Caco-2 (cell line): ENCODE measurements at regions not wholly inside any gene's neighbourhood (a gene's known extent, or its start where the extent isn't known, plus 50 kb on each side); places are given as distances from the start of the nearest gene placed in this dataset.

Experiments
- BruUV-seq: library from RNA; stranded (reverse); fragments of 400-500 nt; replicated peaks from 2 replicates; lab custom pipeline; 2021; lab: Mats Ljungman, UMichigan
- CTCF ChIA-PET: fragments of 300-600 bp; sonication (Branson Sonifier 250); formaldehyde crosslinking; loops from one replicate; lab custom pipeline; 2022; ENCODE audit warnings: antibody characterized with exemption; lab: Charles Lee
- POLR2A ChIA-PET: fragments of 300-600 bp; sonication (Branson Sonifier 250); formaldehyde crosslinking; loops from one replicate; lab custom pipeline; 2022; ENCODE audit warnings: antibody characterized with exemption; lab: Charles Lee
- DNase-seq, 2 experiments: peaks; one replicate each; pipeline versions ENCODE4 v3.0.0 to v3.0.0-alpha.2; 2020 to 2022
- H3K27me3 ChIP-seq: replicated peaks from 2 replicates; pipeline ENCODE4 v1.6.0; 2011; ENCODE audit warnings: low read length; ENCODE audit not compliant: control insufficient read depth, insufficient read depth
- H3K36me3 ChIP-seq: 2 replicates; pipeline ENCODE4 v1.5.1; 2011; ENCODE audit warnings: low read length; ENCODE audit not compliant: control insufficient read depth, insufficient read depth
- H3K4me1 ChIP-seq: fragments of 250-450 bp; sonication (Bioruptor Pico); 2 replicates; pipeline ENCODE4 v1.5.1; 2020; ENCODE audit warnings: mild to moderate bottlenecking
- H3K4me3 ChIP-seq: 2 replicates; pipeline ENCODE4 v1.5.1; 2011; ENCODE audit warnings: low read depth, mild to moderate bottlenecking, control low read depth, low read length
- H3K9me3 ChIP-seq: fragments of 250-450 bp; sonication (Bioruptor Pico); 2 replicates; pipeline ENCODE4 v1.5.1; 2020; ENCODE audit warnings: mild to moderate bottlenecking, moderate library complexity
- H3K27ac Mint-ChIP-seq: one replicate; pipeline ENCODE4 v1.8.0; 2022; ENCODE audit warnings: mixed read lengths; ENCODE audit not compliant: unreplicated experiment
- H3K27me3 Mint-ChIP-seq: one replicate; pipeline ENCODE4 v1.8.0; 2022; ENCODE audit warnings: mixed read lengths; ENCODE audit not compliant: insufficient read depth, unreplicated experiment
- H3K36me3 Mint-ChIP-seq: one replicate; pipeline ENCODE4 v1.8.0; 2022; ENCODE audit warnings: mild to moderate bottlenecking, mixed read lengths; ENCODE audit not compliant: insufficient read depth, unreplicated experiment
- H3K4me1 Mint-ChIP-seq: one replicate; pipeline ENCODE4 v1.8.0; 2022; ENCODE audit warnings: low read depth, mixed read lengths; ENCODE audit not compliant: unreplicated experiment
- H3K4me3 Mint-ChIP-seq: one replicate; pipeline ENCODE4 v1.8.0; 2022; ENCODE audit warnings: mild to moderate bottlenecking, moderate library complexity, mixed read lengths; ENCODE audit not compliant: unreplicated experiment
- H3K9me3 Mint-ChIP-seq: one replicate; pipeline ENCODE4 v1.8.0; 2022; ENCODE audit warnings: mixed read lengths; ENCODE audit not compliant: unreplicated experiment
- CTCF ChIP-seq, 2 experiments: fragments of 200-600 bp in 1 of 2; IDR thresholded peaks; 1 replicate in 1 of 2; 2 replicates in 1 of 2; pipeline versions ENCODE4 v1.5.1 to v1.8.0; 2011 to 2022; ENCODE audit warnings: antibody characterized with exemption in 1 of 2, control low read depth in 1 of 2, inconsistent platforms in 1 of 2, low read depth in 1 of 2, low read length in 1 of 2, mild to moderate bottlenecking in 1 of 2, moderate library complexity in 1 of 2; ENCODE audit not compliant: insufficient read depth in 1 of 2, severe bottlenecking in 1 of 2, unreplicated experiment in 1 of 2
- intact Hi-C: fragments of 100-400 bp; cut with micrococcal nuclease; formaldehyde crosslinking; loops from one replicate; pipeline ENCODE4 v1.10.0; 2022; ENCODE audit not compliant: unreplicated experiment

GRCh38 chr13:64087624-64088023 is 2672.0 kb upstream of the PCDH20 start:
- no peak overlapping the region for H3K27ac Mint-ChIP-seq
- Histone ChIP-seq H3K4me3 (no peak overlapping the region), H3K9me3 (no peaks in the 10 kb centered on the region), H3K36me3 (no peaks in the 10 kb centered on the region), H3K4me1 (no peaks in the 10 kb centered on the region), H3K27me3 (no peaks in the 10 kb centered on the region)
- no peaks in the 10 kb centered on the region for H3K4me1 Mint-ChIP-seq
- intact Hi-C loops, result no loop called here
- DNase-seq, result no peak
- no peak for TF ChIP-seq CTCF (IDR thresholded peaks at IDR 0.05; ENCODE audit: insufficient read depth in 1 of 2, low read depth in 1 of 2, low read length in 1 of 2, severe bottlenecking in 1 of 2, unreplicated experiment in 1 of 2)
- no peaks in the 10 kb centered on the region for H3K9me3 Mint-ChIP-seq
- ChIA-PET CTCF (no interaction called here), POLR2A (no interaction called here)
- no peaks in the 10 kb centered on the region for H3K36me3 Mint-ChIP-seq
- H3K27me3 Mint-ChIP-seq, result peaks cover 8% of the 10 kb centered on the region
- no peak overlapping the region for H3K4me3 Mint-ChIP-seq
- BruUV-seq, result no TSS peak

- DNase-seq, result no peak
- BruUV-seq, result no TSS peak
- no peaks in the 10 kb centered on the region for H3K9me3 ChIP-seq
- CTCF ChIA-PET, result no interaction called here
- Mint-ChIP-seq H3K4me1 (no peaks in the 10 kb centered on the region), H3K27me3 (peaks cover 6% of the 10 kb centered on the region), H3K9me3 (no peaks in the 10 kb centered on the region), H3K27ac (no peak overlapping the region), H3K36me3 (no peaks in the 10 kb centered on the region), H3K4me3 (no peak overlapping the region)
- no peaks in the 10 kb centered on the region for H3K27me3 ChIP-seq
- no peak for TF ChIP-seq CTCF (IDR thresholded peaks at IDR 0.05; ENCODE audit: insufficient read depth in 1 of 2, low read depth in 1 of 2, low read length in 1 of 2, severe bottlenecking in 1 of 2, unreplicated experiment in 1 of 2)
- H3K4me3 ChIP-seq, result no peak overlapping the region
- no peaks in the 10 kb centered on the region for H3K36me3 ChIP-seq
- intact Hi-C loops, result no loop called here
- H3K4me1 ChIP-seq, result no peaks in the 10 kb centered on the region
- POLR2A ChIA-PET, result no interaction called here
These were observed 2668.2 kb upstream of the PCDH20 start for GRCh38 chr13:64083811-64084210.

GRCh38 chr13:64083396-64083795 is 2667.7 kb upstream of the PCDH20 start:
- BruUV-seq, result no TSS peak

More at GRCh38 chr13:64083396-64083795, 2667.7 kb upstream of the PCDH20 start:
- Mint-ChIP-seq H3K27ac (no peak overlapping the region), H3K4me3 (no peak overlapping the region), H3K9me3 (no peaks in the 10 kb centered on the region), H3K27me3 (peaks cover 6% of the 10 kb centered on the region), H3K4me1 (no peaks in the 10 kb centered on the region), H3K36me3 (no peaks in the 10 kb centered on the region)
- intact Hi-C loops, result no loop called here
- Histone ChIP-seq H3K36me3 (no peaks in the 10 kb centered on the region), H3K9me3 (no peaks in the 10 kb centered on the region), H3K4me3 (no peak overlapping the region), H3K27me3 (no peaks in the 10 kb centered on the region), H3K4me1 (no peaks in the 10 kb centered on the region)
- no peak for TF ChIP-seq CTCF (IDR thresholded peaks at IDR 0.05; ENCODE audit: insufficient read depth in 1 of 2, low read depth in 1 of 2, low read length in 1 of 2, severe bottlenecking in 1 of 2, unreplicated experiment in 1 of 2)
- ChIA-PET POLR2A (no interaction called here), CTCF (no interaction called here)
- no peak for DNase-seq
